ENCODE measurements at regions not wholly inside any gene's neighbourhood (a gene's known extent, or its start where the extent isn't known, plus 50 kb on each side); places are given as distances from the start of the nearest gene placed in this dataset.

- no peak for DNase-seq (ENCODE audit: low spot score)
- no peak overlapping the region for H3K27ac ChIP-seq (ENCODE audit: low read depth in 1 of 2, low read length in 2 of 2)
- H3K9me3 ChIP-seq (ENCODE audit: control insufficient read depth in 4 of 4, low read length in 3 of 4): no peaks in the 10 kb centered on the region
- 89% methylated on average over 1 of the region's 1 CpG for WGBS
- TF ChIP-seq HNF4A (conservative IDR thresholded peaks at IDR 0.05) (no peak), EGR1 (IDR thresholded peaks at IDR 0.05; ENCODE audit: low read depth in 2 of 2) (no peak)
- no peaks in the 10 kb centered on the region for H3K36me3 ChIP-seq (ENCODE audit: control insufficient read depth in 4 of 4, insufficient read depth in 3 of 4, low read depth in 1 of 4, low read length in 3 of 4)
- no peaks in the 10 kb centered on the region for H3K4me1 ChIP-seq (ENCODE audit: control insufficient read depth in 4 of 4, insufficient read depth in 4 of 4, low read length in 3 of 4)
- H3K27me3 ChIP-seq (ENCODE audit: control insufficient read depth in 4 of 4, insufficient read depth in 4 of 4, low read length in 3 of 4): no peaks in the 10 kb centered on the region
- no peak overlapping the region for H3K4me3 ChIP-seq (ENCODE audit: low read depth in 1 of 3, low read length in 3 of 3)
- H3K9ac ChIP-seq (ENCODE audit: low read depth in 1 of 2, low read length in 2 of 2): no peak overlapping the region
Observed at GRCh38 chr5:107274571-107274970, 396.2 kb downstream of the EFNA5 start.

GRCh38 chr5:107272954-107273353 is 397.8 kb downstream of the EFNA5 start:
- no peak for DNase-seq (ENCODE audit: low spot score)
- Histone ChIP-seq H3K36me3 (ENCODE audit: control insufficient read depth in 4 of 4, insufficient read depth in 3 of 4, low read depth in 1 of 4, low read length in 3 of 4) (no peaks in the 10 kb centered on the region), H3K9ac (ENCODE audit: low read depth in 1 of 2, low read length in 2 of 2) (no peak overlapping the region), H3K4me3 (ENCODE audit: low read depth in 1 of 3, low read length in 3 of 3) (no peak overlapping the region), H3K9me3 (ENCODE audit: control insufficient read depth in 4 of 4, low read length in 3 of 4) (peaks cover 0 to 3% (median 0%) of the 10 kb centered on the region in 4 donors), H3K27ac (ENCODE audit: low read depth in 1 of 2, low read length in 2 of 2) (no peak overlapping the region), H3K4me1 (ENCODE audit: control insufficient read depth in 4 of 4, insufficient read depth in 4 of 4, low read length in 3 of 4) (no peaks in the 10 kb centered on the region), H3K27me3 (ENCODE audit: control insufficient read depth in 4 of 4, insufficient read depth in 4 of 4, low read length in 3 of 4) (no peaks in the 10 kb centered on the region)
- WGBS: 79% methylated on average over 4 of the region's 4 CpGs
- no peak for TF ChIP-seq MAX (IDR thresholded peaks at IDR 0.05)
- no peak for TF ChIP-seq SP1 (IDR thresholded peaks at IDR 0.05)
- no peak for TF ChIP-seq ZBTB33 (IDR thresholded peaks at IDR 0.05)
- TF ChIP-seq TAF1 (conservative IDR thresholded peaks at IDR 0.05): no peak
- no peak for TF ChIP-seq HNF4A (conservative IDR thresholded peaks at IDR 0.05)
- TF ChIP-seq FOXA2 (IDR thresholded peaks at IDR 0.05): no peak
- no peak for TF ChIP-seq GABPA (IDR thresholded peaks at IDR 0.05 in 1 of 2, conservative IDR thresholded peaks at IDR 0.05 in 1 of 2)
- TF ChIP-seq ATF3 (IDR thresholded peaks at IDR 0.05): no peak
- no peak for TF ChIP-seq JUND (IDR thresholded peaks at IDR 0.05)
- no peak for TF ChIP-seq YY1 (IDR thresholded peaks at IDR 0.05)

GRCh38 chr5:107272509-107272908 is 398.2 kb downstream of the EFNA5 start:
- Histone ChIP-seq H3K9me3 (ENCODE audit: control insufficient read depth in 4 of 4, low read length in 3 of 4) (peaks cover 0 to 3% (median 0%) of the 10 kb centered on the region in 4 donors), H3K27ac (ENCODE audit: low read depth in 1 of 2, low read length in 2 of 2) (no peak overlapping the region), H3K9ac (ENCODE audit: low read depth in 1 of 2, low read length in 2 of 2) (no peak overlapping the region), H3K27me3 (ENCODE audit: control insufficient read depth in 4 of 4, insufficient read depth in 4 of 4, low read length in 3 of 4) (no peaks in the 10 kb centered on the region), H3K4me3 (ENCODE audit: low read depth in 1 of 3, low read length in 3 of 3) (no peak overlapping the region), H3K4me1 (ENCODE audit: control insufficient read depth in 4 of 4, insufficient read depth in 4 of 4, low read length in 3 of 4) (no peaks in the 10 kb centered on the region), H3K36me3 (ENCODE audit: control insufficient read depth in 4 of 4, insufficient read depth in 3 of 4, low read depth in 1 of 4, low read length in 3 of 4) (no peaks in the 10 kb centered on the region)
- DNase-seq (ENCODE audit: low spot score): no peak
- WGBS: 57% methylated on average over 3 of the region's 3 CpGs
- TF ChIP-seq HNF4A (conservative IDR thresholded peaks at IDR 0.05): peak; percentile 4 to 36
- no peak for TF ChIP-seq FOXA2 (IDR thresholded peaks at IDR 0.05)
- TF ChIP-seq RAD21 (IDR thresholded peaks at IDR 0.05): no peak
- TF ChIP-seq ZBTB33 (IDR thresholded peaks at IDR 0.05): no peak
- TF ChIP-seq JUND (IDR thresholded peaks at IDR 0.05): no peak
- TF ChIP-seq YY1 (IDR thresholded peaks at IDR 0.05): no peak

All from liver (tissue), 7 donors.